ENCODE measurements at regions not wholly inside any gene's neighbourhood (a gene's known extent, or its start where the extent isn't known, plus 50 kb on each side); places are given as distances from the start of the nearest gene placed in this dataset.

DNA sequence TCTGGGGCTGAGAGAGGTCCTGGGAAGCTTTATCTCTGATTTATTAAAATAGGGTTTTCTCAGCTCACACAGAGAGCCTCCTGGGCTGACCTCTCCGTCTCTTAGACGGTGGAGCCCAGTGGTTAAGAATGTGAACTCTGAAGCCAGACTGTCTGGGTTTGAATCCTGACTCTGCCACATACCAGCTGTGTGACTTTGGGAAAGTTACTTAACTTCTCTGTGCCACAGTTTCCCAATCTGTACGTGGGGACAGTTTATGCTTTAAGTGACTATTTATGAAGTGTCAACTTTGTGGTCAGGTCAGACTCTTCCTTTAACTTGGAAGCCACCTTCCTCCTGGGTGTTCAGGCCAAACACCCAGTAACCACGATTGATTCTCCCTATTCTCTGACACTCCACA is 290.9 kb downstream of the AACS start:
- Histone ChIP-seq H3K9me3 (replicated peaks; ENCODE audit: control insufficient read depth, insufficient read depth, low read length) (no peaks in the 10 kb centered on the region), H3K4me1 (ENCODE audit: control insufficient read depth, extremely low read depth, insufficient read depth, low read length) (no peaks in the 10 kb centered on the region), H3K4me3 (replicated peaks in 1 of 3; ENCODE audit: insufficient read depth in 1 of 3, low read depth in 1 of 3, low read length in 3 of 3) (no peak overlapping the region), H3K9ac (replicated peaks; ENCODE audit: extremely low read depth, insufficient read depth, low read length) (no peak overlapping the region), H3K27ac (ENCODE audit: insufficient read depth, low read depth, low read length) (no peak overlapping the region), H3K9me1 (replicated peaks; ENCODE audit: control insufficient read depth, extremely low read depth, insufficient read depth, low read length) (no peaks in the 10 kb centered on the region), H3K4me2 (ENCODE audit: insufficient read depth, low read length) (no peak overlapping the region), H4K20me1 (replicated peaks; ENCODE audit: control insufficient read depth, extremely low read depth, insufficient read depth, low read length) (no peaks in the 10 kb centered on the region), H2AFZ (ENCODE audit: low read depth, low read length) (no peak overlapping the region), H3K27me3 (ENCODE audit: control insufficient read depth in 2 of 2, insufficient read depth in 2 of 2, low read length in 2 of 2) (no peaks in the 10 kb centered on the region), H3K36me3 (ENCODE audit: control insufficient read depth in 2 of 2, extremely low read depth in 1 of 2, insufficient read depth in 2 of 2, low read length in 2 of 2) (no peaks in the 10 kb centered on the region), H3K79me2 (ENCODE audit: control insufficient read depth, insufficient read depth, low read length) (no peaks in the 10 kb centered on the region)
- ChIA-PET CTCF (no interaction called here), POLR2A (no interaction called here)
- dilution Hi-C loops (cut with MboI; ENCODE audit: extremely low pct_ligation_motif_present, low sequenced_read_pairs), result no loop called here
- intact Hi-C loops (cut with micrococcal nuclease), result no loop called here
- no peak for TF ChIP-seq FOS (IDR thresholded peaks at IDR 0.05; ENCODE audit: borderline replicate concordance, insufficient read depth, low read length)
- TF ChIP-seq POLR2AphosphoS5 (IDR thresholded peaks at IDR 0.05; ENCODE audit: insufficient read depth, low read depth, low read length), result no peak
- FAIRE-seq (no peak), DNase-seq (ENCODE audit: low read depth, low spot score) (no peak)
- BruUV-seq (replicated peaks), result no TSS peak

GRCh38 chr12:125357561-125357960 is 292.3 kb downstream of the AACS start:
- Histone ChIP-seq H4K20me1 (replicated peaks; ENCODE audit: control insufficient read depth, extremely low read depth, insufficient read depth, low read length) (no peaks in the 10 kb centered on the region), H3K79me2 (ENCODE audit: control insufficient read depth, insufficient read depth, low read length) (no peaks in the 10 kb centered on the region), H3K9me3 (replicated peaks; ENCODE audit: control insufficient read depth, insufficient read depth, low read length) (no peaks in the 10 kb centered on the region), H3K9me1 (replicated peaks; ENCODE audit: control insufficient read depth, extremely low read depth, insufficient read depth, low read length) (no peaks in the 10 kb centered on the region), H3K9ac (replicated peaks; ENCODE audit: extremely low read depth, insufficient read depth, low read length) (no peak overlapping the region), H3K4me3 (replicated peaks in 1 of 3; ENCODE audit: insufficient read depth in 1 of 3, low read depth in 1 of 3, low read length in 3 of 3) (no peak overlapping the region), H3K36me3 (ENCODE audit: control insufficient read depth in 2 of 2, extremely low read depth in 1 of 2, insufficient read depth in 2 of 2, low read length in 2 of 2) (no peaks in the 10 kb centered on the region), H3K27me3 (ENCODE audit: control insufficient read depth in 2 of 2, insufficient read depth in 2 of 2, low read length in 2 of 2) (no peaks in the 10 kb centered on the region), H3K27ac (ENCODE audit: insufficient read depth, low read depth, low read length) (no peak overlapping the region), H2AFZ (ENCODE audit: low read depth, low read length) (no peak overlapping the region), H3K4me1 (ENCODE audit: control insufficient read depth, extremely low read depth, insufficient read depth, low read length) (no peaks in the 10 kb centered on the region), H3K4me2 (ENCODE audit: insufficient read depth, low read length) (no peak overlapping the region)
- dilution Hi-C loops (cut with MboI; ENCODE audit: extremely low pct_ligation_motif_present, low sequenced_read_pairs), result no loop called here
- DNase-seq (ENCODE audit: low read depth, low spot score) (no peak), FAIRE-seq (no peak)
- ChIA-PET CTCF (no interaction called here), POLR2A (no interaction called here)
- no peak for TF ChIP-seq MYC (IDR thresholded peaks at IDR 0.05; ENCODE audit: low read depth, low read length)
- no peak for TF ChIP-seq EZH2 (IDR thresholded peaks at IDR 0.05; ENCODE audit: borderline replicate concordance, low read depth, low read length, severe bottlenecking)
- no peak for TF ChIP-seq MAX (IDR thresholded peaks at IDR 0.05; ENCODE audit: insufficient read depth, insufficient read length)
- TF ChIP-seq POLR2AphosphoS5 (IDR thresholded peaks at IDR 0.05; ENCODE audit: insufficient read depth, low read depth, low read length), result no peak
- no peak for TF ChIP-seq FOS (IDR thresholded peaks at IDR 0.05; ENCODE audit: borderline replicate concordance, insufficient read depth, low read length)
- no TSS peak for BruUV-seq (replicated peaks)
- intact Hi-C loops (cut with micrococcal nuclease), result no loop called here

All from endothelial cell of umbilical vein (primary cell).